Activated CD4-positive, alpha-beta T cell treated with anti-CD3 and anti-CD28 coated beads, Interleukin-2, amount 50 U/mL, for 24 hours (primary cell): ENCODE measurements at regions not wholly inside any gene's neighbourhood (a gene's known extent, or its start where the extent isn't known, plus 50 kb on each side); places are given as distances from the start of the nearest gene placed in this dataset.
"Not testable (repeated sequence)": the region's sequence is repeated elsewhere in the genome, so short reads cannot be mapped to it uniquely, and the experiment has no call there.

Experiments
- DNase-seq, 2 donors: peaks; one replicate each; pipeline ENCODE4 v3.0.0-alpha.2; 2020; ENCODE audit warnings: low read depth in 1 of 2, low spot score in 1 of 2

- no peak for DNase-seq
These were observed 72.8 kb upstream of the ATF7IP2 start for GRCh38 chr16:10312784-10313724.

GRCh38 chr16:10314317-10314716, 71.5 kb upstream of the ATF7IP2 start:
- no peak for DNase-seq

- no peak for DNase-seq
These were observed 71.0 kb upstream of the ATF7IP2 start for GRCh38 chr16:10314811-10315210.

- DNase-seq: no peak
These were observed 68.3 kb upstream of the ATF7IP2 start for GRCh38 chr16:10317425-10318001.

GRCh38 chr16:10318798-10319500, 66.9 kb upstream of the ATF7IP2 start:
- no peak for DNase-seq

GRCh38 chr16:10321407-10322387, 64.2 kb upstream of the ATF7IP2 start:
- DNase-seq: no peak

- no peak for DNase-seq
These were observed 62.9 kb upstream of the ATF7IP2 start for GRCh38 chr16:10322723-10323527.

GRCh38 chr16:10323528-10323869, 62.4 kb upstream of the ATF7IP2 start:
- DNase-seq: no peak

- DNase-seq: no peak
These were observed 61.7 kb upstream of the ATF7IP2 start for GRCh38 chr16:10324210-10324609.

GRCh38 chr16:10325783-10326543, 59.9 kb upstream of the ATF7IP2 start:
- no peak for DNase-seq

GRCh38 chr16:10326647-10327046, 59.2 kb upstream of the ATF7IP2 start:
- no peak for DNase-seq

- not testable (repeated sequence) for DNase-seq
These were observed 57.6 kb upstream of the ATF7IP2 start for GRCh38 chr16:10328291-10328690.

- no peak for DNase-seq
These were observed 53.6 kb upstream of the ATF7IP2 start for GRCh38 chr16:10332241-10332640.

GRCh38 chr16:10332775-10333174, 53.1 kb upstream of the ATF7IP2 start:
- no peak for DNase-seq

- no peak for DNase-seq
These were observed 52.4 kb upstream of the ATF7IP2 start for GRCh38 chr16:10333321-10334032.

- DNase-seq: no peak
These were observed 50.2 kb upstream of the ATF7IP2 start for GRCh38 chr16:10335681-10336080.
